GM19395 (cell line): ENCODE measurements at regions not wholly inside any gene's neighbourhood (a gene's known extent, or its start where the extent isn't known, plus 50 kb on each side); places are given as distances from the start of the nearest gene placed in this dataset.
"Not testable (repeated sequence)": the region's sequence is repeated elsewhere in the genome, so short reads cannot be mapped to it uniquely, and the experiment has no call there.

Source experiments
- ATAC-seq: cut with Tn5 transposase; IDR thresholded peaks from one replicate; pipeline ENCODE4 v1.9.1; 2021; ENCODE audit warnings: mild to moderate bottlenecking, moderate library complexity; ENCODE audit not compliant: unreplicated experiment

GRCh38 chr10:46645110-46645509, 66.2 kb downstream of the SYT15 start:
- ATAC-seq, result not testable (repeated sequence)

GRCh38 chr10:46646132-46646531, 67.2 kb downstream of the SYT15 start:
- not testable (repeated sequence) for ATAC-seq

DNA sequence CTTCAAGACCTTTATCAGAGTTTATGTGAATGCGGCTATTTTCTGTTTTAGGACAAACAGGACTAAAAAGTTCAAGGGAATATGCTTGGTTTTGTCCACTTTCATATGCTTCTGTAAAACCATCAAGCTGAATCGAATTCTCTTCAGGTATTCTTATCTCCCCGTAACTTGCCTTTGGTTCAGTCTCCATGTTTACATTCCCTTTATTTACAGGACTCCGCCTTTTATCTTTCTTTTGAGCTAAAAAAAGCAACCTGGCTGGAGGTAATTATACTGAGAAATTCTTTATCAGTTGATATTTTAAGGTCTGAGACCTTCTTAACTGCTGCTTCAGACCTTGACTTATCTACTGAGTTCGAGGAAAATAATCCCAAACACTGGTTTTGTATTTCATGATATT, 72.0 kb downstream of the SYT15 start:
- not testable (repeated sequence) for ATAC-seq

- ATAC-seq, result not testable (repeated sequence)
Observed at GRCh38 chr10:46657437-46657836, 78.5 kb downstream of the SYT15 start.

DNA sequence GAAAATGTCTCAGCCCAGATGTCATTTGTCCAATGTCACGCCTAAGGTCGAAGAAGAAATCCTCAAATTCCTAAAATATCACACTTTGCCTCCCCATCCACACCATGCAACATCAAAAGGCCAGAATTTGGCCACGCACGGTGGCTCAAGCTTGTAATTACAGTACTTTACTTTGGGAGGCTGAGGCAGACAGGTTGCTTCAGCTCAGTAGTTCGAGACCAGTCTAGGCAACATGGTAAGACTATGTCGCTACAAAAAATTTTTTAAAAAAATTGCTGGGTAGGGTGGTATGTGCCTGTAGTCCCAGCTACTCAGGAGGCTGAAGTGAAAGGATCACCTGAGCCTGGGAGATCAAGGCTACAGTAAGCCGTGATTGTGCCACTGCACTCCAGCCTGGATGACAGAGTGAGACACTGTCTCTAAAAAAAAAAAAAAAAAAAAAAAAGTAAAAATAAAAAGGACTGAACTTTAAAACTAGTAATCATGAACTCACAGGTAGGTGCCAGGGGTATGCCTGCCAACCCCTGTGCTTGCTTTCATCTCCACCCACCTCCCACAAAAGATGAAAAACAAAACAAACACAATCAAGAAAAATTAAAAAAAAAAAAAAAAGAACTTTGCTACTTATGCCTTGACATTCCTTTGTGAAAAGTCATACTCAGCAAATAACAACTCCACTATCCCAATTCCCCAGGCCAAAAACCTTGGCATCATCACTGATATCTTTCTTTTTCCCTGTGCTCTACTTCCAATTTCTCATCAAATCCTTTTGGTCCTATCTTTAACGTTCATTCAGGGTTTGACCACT, 81.3 kb downstream of the SYT15 start:
- ATAC-seq, result not testable (repeated sequence)

DNA sequence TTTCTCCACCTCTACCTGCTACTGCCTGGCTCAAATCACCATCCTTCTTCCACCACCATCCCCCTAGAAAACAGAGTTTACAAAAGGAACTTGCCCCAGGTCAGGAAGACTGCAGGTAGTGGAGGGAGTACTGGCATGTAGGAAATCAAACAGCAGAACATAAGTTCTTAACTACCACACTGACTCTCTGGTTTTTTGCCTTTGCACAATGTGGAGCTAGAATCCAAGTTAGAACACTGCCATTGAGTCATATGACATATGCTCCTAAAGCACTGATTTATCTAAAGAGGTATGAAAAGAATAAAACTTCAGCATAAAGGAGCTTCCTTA, 81.9 kb downstream of the SYT15 start:
- ATAC-seq, result not testable (repeated sequence)

DNA sequence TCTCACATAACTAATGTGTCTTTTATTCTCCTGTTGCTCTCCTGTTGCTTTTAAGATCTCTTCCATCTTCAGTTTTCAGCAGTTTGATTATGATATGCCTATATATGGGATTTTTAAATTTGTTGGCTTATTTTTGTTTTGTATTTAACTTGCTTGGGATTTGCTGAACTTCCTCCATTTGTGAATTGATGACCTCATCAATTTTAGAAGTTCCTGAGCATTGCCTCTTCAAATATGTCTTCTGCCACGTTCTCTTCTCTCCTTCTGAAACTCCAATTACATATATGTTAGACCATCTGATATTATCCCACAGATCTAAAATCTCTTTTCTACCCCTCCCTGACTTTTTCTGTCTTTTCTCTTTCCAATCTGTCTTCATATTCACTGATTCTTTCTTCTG, 86.6 kb downstream of the SYT15 start:
- not testable (repeated sequence) for ATAC-seq

DNA sequence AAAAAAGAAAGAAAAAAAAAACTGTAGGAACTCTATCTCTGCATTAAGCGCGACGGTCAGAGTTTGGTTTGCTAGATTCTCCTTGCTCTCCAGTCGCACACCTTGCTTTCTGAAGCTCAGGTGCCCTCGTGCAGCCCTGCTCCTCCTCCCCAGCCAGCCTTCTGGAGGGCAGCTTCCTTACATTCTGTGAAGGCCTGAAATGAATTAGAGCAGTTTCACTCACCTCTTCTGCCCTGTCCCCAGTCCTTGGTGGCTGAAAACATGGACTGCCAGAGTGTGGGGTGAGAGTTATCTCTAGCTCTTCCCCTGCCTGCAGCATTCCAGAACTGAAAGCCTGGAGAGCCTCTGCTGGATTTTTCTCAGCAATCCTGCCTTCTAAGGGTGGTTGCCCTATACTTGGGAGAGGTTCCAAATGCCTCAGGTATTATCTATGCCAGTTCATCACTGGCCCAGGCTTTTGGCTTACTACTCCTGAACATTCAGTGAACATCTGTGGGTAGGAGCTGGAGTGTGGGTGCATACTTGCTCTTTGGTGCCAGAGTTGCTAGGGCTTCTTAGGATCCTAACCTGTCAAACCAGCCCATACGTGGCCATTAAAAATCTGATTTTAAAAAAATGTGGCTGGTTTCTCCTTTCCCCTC, 89.5 kb downstream of the SYT15 start:
- not testable (repeated sequence) for ATAC-seq

DNA sequence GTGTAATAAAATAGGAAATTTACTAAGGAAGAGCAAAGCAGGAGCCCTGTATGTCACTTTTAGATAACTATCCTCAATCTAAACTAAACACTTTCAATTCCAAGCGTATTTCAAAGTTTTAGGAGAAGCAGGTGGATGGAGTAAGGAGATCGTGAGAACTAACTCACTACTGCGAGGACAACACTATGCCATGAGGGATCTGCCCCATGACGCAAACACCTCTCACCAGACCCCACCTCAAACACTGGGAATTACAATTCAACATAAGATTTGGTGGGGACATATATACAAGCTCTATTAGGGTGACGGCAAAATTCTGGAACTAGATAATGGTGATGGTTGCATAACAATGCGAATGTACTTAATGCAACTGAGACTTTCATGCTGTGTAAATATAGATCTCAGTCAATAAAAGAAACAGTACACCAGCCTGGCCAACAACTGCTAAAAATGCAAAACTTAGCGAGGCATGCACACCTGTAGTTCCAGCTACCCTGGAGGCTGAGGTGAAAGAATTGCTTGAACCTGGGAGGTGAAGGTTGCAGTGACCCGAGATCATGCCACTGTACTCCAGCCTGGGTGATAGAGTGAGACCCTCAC, 99.0 kb downstream of the SYT15 start:
- not testable (repeated sequence) for ATAC-seq

- not testable (repeated sequence) for ATAC-seq
Observed at GRCh38 chr10:46691397-46691796, 112.5 kb downstream of the SYT15 start.

- ATAC-seq, result not testable (repeated sequence)
Observed at GRCh38 chr10:46693218-46693617, 114.3 kb downstream of the SYT15 start.

DNA sequence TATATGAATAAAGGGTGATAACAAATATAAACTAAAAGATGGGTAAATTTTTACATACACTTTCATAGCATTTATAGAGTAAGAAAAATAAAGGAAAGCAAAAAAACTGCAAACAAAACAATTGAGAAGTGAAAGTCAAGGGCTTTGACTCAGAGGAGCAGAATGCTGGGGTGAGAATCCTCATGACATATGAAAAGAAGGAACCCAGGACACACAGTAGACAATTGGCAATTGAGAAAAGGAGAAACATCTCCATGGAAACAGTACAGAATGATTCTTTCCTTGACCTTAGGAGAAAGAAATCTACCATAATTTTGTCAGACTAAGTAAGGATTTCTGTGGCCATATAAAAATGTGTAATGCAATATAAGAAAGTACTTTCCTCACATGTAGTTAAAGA, 138.3 kb downstream of the SYT15 start:
- not testable (repeated sequence) for ATAC-seq

GRCh38 chr10:46718014-46718413, 139.1 kb downstream of the SYT15 start:
- not testable (repeated sequence) for ATAC-seq

GRCh38 chr10:46720386-46720785, 141.5 kb downstream of the SYT15 start:
- ATAC-seq, result not testable (repeated sequence)

GRCh38 chr10:46720811-46721518, 142.0 kb downstream of the SYT15 start:
- not testable (repeated sequence) for ATAC-seq

DNA sequence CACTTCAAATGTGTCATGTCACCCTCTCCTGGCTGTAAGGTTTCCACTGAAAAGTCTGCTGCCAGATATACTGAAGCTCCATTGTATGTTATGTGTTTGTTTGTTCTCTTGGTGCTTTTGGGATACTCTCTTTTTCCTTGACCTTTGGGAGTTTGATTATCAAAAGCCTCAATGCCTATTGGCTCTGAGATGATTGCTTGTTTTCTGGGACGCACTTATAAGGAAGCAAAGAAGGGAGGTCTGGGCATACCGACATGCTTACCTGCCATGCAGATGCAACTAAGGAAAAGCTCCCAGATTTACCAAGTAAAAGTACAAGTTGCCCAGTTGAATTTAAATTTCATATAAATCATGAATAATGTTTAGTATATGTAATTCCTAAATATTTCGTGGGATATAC, 145.3 kb downstream of the SYT15 start:
- ATAC-seq, result not testable (repeated sequence)

DNA sequence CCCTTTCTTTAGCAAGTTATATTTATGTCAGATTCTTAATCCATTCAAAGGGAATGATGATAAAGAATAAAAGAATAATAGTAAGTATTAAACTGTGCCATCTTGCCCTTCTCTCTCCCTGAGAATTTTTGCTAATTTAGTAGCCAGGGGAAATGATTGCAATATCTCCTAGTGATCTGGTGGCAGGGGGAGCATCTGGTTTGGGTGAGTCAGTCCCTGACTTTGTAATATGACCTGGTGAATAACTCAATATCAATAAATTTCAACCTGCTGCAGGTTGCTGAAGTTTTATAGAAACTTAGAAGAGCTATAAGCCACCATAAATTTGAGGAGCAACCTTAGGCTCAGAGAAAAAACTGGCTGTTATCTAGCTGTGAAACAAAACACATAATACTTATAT, 149.4 kb downstream of the SYT15 start:
- not testable (repeated sequence) for ATAC-seq

DNA sequence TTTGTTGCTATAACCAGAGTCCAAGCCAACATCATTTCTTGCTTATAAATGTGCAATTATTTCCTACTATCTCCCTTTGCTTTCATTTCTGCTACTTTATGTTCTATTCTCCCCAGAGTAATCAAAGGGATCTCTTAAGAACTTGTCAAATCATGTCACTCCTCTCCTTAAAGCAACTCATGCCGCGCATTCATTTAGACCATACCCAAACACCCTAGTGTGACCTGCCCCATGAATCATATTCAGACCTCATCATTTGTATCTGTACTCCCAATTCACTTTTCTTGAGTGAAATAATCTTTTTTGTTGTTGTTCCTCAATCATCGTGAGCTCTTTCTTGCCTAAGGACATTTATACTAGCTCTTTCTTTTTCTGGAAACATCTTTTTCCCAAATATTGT, 151.8 kb downstream of the SYT15 start:
- ATAC-seq, result not testable (repeated sequence)

- not testable (repeated sequence) for ATAC-seq
Observed at GRCh38 chr10:46733635-46734261, 154.8 kb downstream of the SYT15 start.

- ATAC-seq, result not testable (repeated sequence)
Observed at GRCh38 chr10:46734262-46734642, 155.3 kb downstream of the SYT15 start.

DNA sequence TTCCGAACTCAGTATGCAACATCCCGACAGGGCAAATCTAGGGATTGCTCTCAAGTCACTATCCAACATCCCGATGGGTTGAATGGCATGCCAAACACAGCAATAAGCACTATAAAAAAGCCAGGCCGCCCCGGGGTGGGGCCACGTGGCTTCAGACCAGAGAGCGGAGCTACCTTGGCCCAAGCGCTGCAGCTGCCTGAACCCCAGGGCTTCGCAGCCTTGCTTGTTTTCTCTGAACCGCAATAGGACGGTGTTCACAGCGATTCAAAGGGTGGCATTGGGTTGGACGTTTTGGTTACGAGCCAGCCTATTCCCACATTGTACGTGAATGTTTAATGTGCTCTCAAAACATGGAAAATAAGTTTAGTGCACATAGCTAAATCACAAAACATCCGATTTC, 161.0 kb downstream of the SYT15 start:
- ATAC-seq, result not testable (repeated sequence)
